Lung (tissue), 11 donors: ENCODE measurements at regions not wholly inside any gene's neighbourhood (a gene's known extent, or its start where the extent isn't known, plus 50 kb on each side); places are given as distances from the start of the nearest gene placed in this dataset.
A peak's percentile ranks its signal among the peaks of the same experiment; 100 is the strongest.

Experiments
- ATAC-seq: fragments of 200-7000 bp; cut with Tn5 transposase; one replicate; pipeline ENCODE4 v1.9.1; 2020; ENCODE audit warnings: moderate number of reproducible peaks; ENCODE audit not compliant: insufficient read depth, low FRiP score
- DNase-seq, 3 donors: peaks; one replicate each; pipeline ENCODE4 v3.0.0-alpha.2; 2013 to 2017
- H3K27ac ChIP-seq, 2 donors: one replicate each; pipeline ENCODE4 v1.5.1; 2013; ENCODE audit warnings: mild to moderate bottlenecking in 2 of 2, moderate library complexity in 2 of 2, control low read depth in 1 of 2, inconsistent platforms in 1 of 2, low read depth in 1 of 2, low read length in 1 of 2
- H3K27me3 ChIP-seq, 3 donors: one replicate each; pipeline ENCODE4 v1.5.1; 2013; ENCODE audit warnings: low read length in 2 of 3; ENCODE audit not compliant: control insufficient read depth in 3 of 3, insufficient read depth in 3 of 3
- H3K36me3 ChIP-seq, 4 donors: one replicate each; pipeline ENCODE4 v1.5.1; 2013; ENCODE audit warnings: low read length in 4 of 4, mild to moderate bottlenecking in 1 of 4, moderate library complexity in 1 of 4; ENCODE audit not compliant: control insufficient read depth in 4 of 4, insufficient read depth in 4 of 4
- H3K4me1 ChIP-seq, 5 donors: one replicate each; pipeline ENCODE4 v1.5.1; 2013; ENCODE audit warnings: low read length in 5 of 5, mild to moderate bottlenecking in 2 of 5, moderate library complexity in 1 of 5; ENCODE audit not compliant: control insufficient read depth in 5 of 5, insufficient read depth in 5 of 5
- H3K4me3 ChIP-seq: one replicate; pipeline ENCODE4 v1.5.1; 2013; ENCODE audit warnings: mild to moderate bottlenecking, control low read depth, moderate library complexity
- H3K9ac ChIP-seq, 2 donors: one replicate each; pipeline ENCODE4 v1.5.1; 2013; ENCODE audit warnings: low read length in 2 of 2, control low read depth in 1 of 2; ENCODE audit not compliant: insufficient read depth in 1 of 2
- H3K9me3 ChIP-seq, 4 donors: one replicate each; pipeline ENCODE4 v1.5.1; 2013; ENCODE audit warnings: low read length in 3 of 4, mild to moderate bottlenecking in 1 of 4, moderate library complexity in 1 of 4; ENCODE audit not compliant: control insufficient read depth in 4 of 4, insufficient read depth in 3 of 4
- CTCF ChIP-seq: IDR thresholded peaks from 2 replicates; pipeline ENCODE4 v1.5.1; 2012; ENCODE audit warnings: mild to moderate bottlenecking; ENCODE audit errors: control extremely low read depth, extremely low read depth
- WGBS, 2 donors: extraction: QIAGEN DNeasy Blood & Tissue Kit; methylation state at CpG; one replicate each; pipeline ENCODE4 v1.1.7; 2013; 5-methylcytosine and 5-hydroxymethylcytosine counted together
- donor health status: control.
- donor health status: control.
- donor health status: Bipolar disorder and iron deficiency.
- donor health status: healthy.
- donor health status: DM: yes; HTN: yes; CAD: no.

GRCh38 chr9:28034242-28034641, 461.0 kb upstream of the C9orf72 start:
- no peaks in the 10 kb centered on the region for H3K27me3 ChIP-seq
- H3K9ac ChIP-seq: no peak overlapping the region
- H3K4me3 ChIP-seq: no peak overlapping the region
- DNase-seq: no peak
- ATAC-seq: no peak
- H3K36me3 ChIP-seq: no peaks in the 10 kb centered on the region
- H3K9me3 ChIP-seq: no peaks in the 10 kb centered on the region
- WGBS, 2 donors: 64 to 73% methylated on average over 6 of the region's 6 CpGs
- no peak for TF ChIP-seq CTCF
- H3K27ac ChIP-seq: no peak overlapping the region
- H3K4me1 ChIP-seq: no peaks in the 10 kb centered on the region

- no peak overlapping the region for H3K4me3 ChIP-seq
- H3K27ac ChIP-seq: no peak overlapping the region
- no peak for DNase-seq
- ATAC-seq: no peak
- H3K9me3 ChIP-seq: no peaks in the 10 kb centered on the region
- no peak overlapping the region for H3K9ac ChIP-seq
- H3K36me3 ChIP-seq: no peaks in the 10 kb centered on the region
- H3K27me3 ChIP-seq: no peaks in the 10 kb centered on the region
- TF ChIP-seq CTCF: no peak
- WGBS, 2 donors: 73 to 76% methylated on average over 1 of the region's 1 CpG
- no peaks in the 10 kb centered on the region for H3K4me1 ChIP-seq
Measured at GRCh38 chr9:28037968-28038367, 464.7 kb upstream of the C9orf72 start.

- no peak overlapping the region for H3K27ac ChIP-seq
- TF ChIP-seq CTCF: no peak
- no peak overlapping the region for H3K9ac ChIP-seq
- no peaks in the 10 kb centered on the region for H3K9me3 ChIP-seq
- H3K4me1 ChIP-seq: no peaks in the 10 kb centered on the region
- no peaks in the 10 kb centered on the region for H3K36me3 ChIP-seq
- WGBS, 2 donors: 85 to 86% methylated on average over 3 of the region's 3 CpGs
- peak in 1 of 3 donors; percentile 29 for DNase-seq
- ATAC-seq: no peak
- no peaks in the 10 kb centered on the region for H3K27me3 ChIP-seq
- no peak overlapping the region for H3K4me3 ChIP-seq
Measured at GRCh38 chr9:28045051-28045450, 471.8 kb upstream of the C9orf72 start.

- no peak for TF ChIP-seq CTCF
- Histone ChIP-seq H3K4me1 (no peaks in the 10 kb centered on the region), H3K27ac (no peak overlapping the region), H3K4me3 (no peak overlapping the region), H3K9me3 (no peaks in the 10 kb centered on the region), H3K9ac (no peak overlapping the region), H3K36me3 (no peaks in the 10 kb centered on the region), H3K27me3 (no peaks in the 10 kb centered on the region)
- no peak for DNase-seq
- ATAC-seq: no peak
Measured at GRCh38 chr9:28050046-28050445, 476.8 kb upstream of the C9orf72 start.
